ENCODE measurements at regions not wholly inside any gene's neighbourhood (a gene's known extent, or its start where the extent isn't known, plus 50 kb on each side); places are given as distances from the start of the nearest gene placed in this dataset.

DNA sequence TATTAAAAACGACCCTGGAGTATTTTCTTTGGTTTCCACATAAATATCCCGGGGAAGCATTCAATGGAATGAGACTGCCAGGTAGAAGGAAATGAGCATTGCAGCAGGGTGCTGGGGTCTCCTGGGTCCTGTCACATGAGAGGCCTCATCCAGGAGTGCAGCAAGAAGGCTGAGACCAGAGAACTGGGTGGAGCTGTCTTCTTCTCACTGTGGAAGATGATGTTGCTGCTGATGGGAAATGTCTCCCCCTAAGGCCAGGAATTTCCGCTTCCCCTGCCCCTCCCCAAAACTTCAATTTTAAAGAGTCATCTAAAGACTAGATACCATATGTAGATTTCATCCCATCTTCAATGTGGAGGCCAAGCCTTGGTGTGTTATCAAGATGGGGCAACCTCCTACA is 95.2 kb upstream of the SIX2 start:
- TF ChIP-seq, protein P1, sequence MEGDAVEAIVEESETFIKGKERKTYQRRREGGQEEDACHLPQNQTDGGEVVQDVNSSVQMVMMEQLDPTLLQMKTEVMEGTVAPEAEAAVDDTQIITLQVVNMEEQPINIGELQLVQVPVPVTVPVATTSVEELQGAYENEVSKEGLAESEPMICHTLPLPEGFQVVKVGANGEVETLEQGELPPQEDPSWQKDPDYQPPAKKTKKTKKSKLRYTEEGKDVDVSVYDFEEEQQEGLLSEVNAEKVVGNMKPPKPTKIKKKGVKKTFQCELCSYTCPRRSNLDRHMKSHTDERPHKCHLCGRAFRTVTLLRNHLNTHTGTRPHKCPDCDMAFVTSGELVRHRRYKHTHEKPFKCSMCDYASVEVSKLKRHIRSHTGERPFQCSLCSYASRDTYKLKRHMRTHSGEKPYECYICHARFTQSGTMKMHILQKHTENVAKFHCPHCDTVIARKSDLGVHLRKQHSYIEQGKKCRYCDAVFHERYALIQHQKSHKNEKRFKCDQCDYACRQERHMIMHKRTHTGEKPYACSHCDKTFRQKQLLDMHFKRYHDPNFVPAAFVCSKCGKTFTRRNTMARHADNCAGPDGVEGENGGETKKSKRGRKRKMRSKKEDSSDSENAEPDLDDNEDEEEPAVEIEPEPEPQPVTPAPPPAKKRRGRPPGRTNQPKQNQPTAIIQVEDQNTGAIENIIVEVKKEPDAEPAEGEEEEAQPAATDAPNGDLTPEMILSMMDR (IDR thresholded peaks at IDR 0.05) = no peak
- no peak for TF ChIP-seq POLR2A (IDR thresholded peaks at IDR 0.05)
